C4-2B (cell line): ENCODE measurements at regions not wholly inside any gene's neighbourhood (a gene's known extent, or its start where the extent isn't known, plus 50 kb on each side); places are given as distances from the start of the nearest gene placed in this dataset.

Experiments
- H3K27ac ChIP-seq: fragments of 450-650 bp; 2 replicates; pipeline ENCODE4 v1.5.1; 2017
- ZFX ChIP-seq: fragments of 450-650 bp; IDR thresholded peaks from 2 replicates; pipeline ENCODE4 v1.6.1; 2017
- TF ChIP-seq, protein P1 (sequence below): fragments of 450-650 bp; conservative IDR thresholded peaks from 2 replicates; pipeline ENCODE4 v1.5.1; 2017; ENCODE audit warnings: mild to moderate bottlenecking

- TF ChIP-seq, protein P1, sequence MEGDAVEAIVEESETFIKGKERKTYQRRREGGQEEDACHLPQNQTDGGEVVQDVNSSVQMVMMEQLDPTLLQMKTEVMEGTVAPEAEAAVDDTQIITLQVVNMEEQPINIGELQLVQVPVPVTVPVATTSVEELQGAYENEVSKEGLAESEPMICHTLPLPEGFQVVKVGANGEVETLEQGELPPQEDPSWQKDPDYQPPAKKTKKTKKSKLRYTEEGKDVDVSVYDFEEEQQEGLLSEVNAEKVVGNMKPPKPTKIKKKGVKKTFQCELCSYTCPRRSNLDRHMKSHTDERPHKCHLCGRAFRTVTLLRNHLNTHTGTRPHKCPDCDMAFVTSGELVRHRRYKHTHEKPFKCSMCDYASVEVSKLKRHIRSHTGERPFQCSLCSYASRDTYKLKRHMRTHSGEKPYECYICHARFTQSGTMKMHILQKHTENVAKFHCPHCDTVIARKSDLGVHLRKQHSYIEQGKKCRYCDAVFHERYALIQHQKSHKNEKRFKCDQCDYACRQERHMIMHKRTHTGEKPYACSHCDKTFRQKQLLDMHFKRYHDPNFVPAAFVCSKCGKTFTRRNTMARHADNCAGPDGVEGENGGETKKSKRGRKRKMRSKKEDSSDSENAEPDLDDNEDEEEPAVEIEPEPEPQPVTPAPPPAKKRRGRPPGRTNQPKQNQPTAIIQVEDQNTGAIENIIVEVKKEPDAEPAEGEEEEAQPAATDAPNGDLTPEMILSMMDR: no peak
- TF ChIP-seq ZFX: no peak
- no peak overlapping the region for H3K27ac ChIP-seq
Observed at GRCh38 chr11:93902921-93903320, 52.5 kb upstream of the VSTM5 start.

DNA sequence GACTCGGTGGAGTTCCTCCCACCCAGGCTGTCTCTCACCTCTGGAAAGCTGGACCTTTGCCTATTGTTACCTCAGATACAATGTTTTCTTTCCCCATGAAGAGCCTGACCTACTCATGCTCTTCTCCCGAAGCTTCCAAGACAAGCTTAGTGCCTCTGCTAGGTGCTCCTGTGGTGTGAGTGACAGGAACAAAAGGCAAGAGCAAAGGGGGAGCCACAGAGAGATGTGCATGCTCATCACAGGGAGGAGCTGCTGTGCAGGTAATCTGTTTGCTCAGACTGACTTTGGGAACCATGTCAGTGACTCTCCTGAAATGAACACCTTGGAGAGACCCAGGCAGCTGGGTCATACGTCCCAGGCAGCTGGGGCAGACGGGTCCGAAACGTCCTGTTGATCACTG, 53.6 kb upstream of the VSTM5 start:
- no peak for TF ChIP-seq ZFX
- TF ChIP-seq, protein P1: no peak

DNA sequence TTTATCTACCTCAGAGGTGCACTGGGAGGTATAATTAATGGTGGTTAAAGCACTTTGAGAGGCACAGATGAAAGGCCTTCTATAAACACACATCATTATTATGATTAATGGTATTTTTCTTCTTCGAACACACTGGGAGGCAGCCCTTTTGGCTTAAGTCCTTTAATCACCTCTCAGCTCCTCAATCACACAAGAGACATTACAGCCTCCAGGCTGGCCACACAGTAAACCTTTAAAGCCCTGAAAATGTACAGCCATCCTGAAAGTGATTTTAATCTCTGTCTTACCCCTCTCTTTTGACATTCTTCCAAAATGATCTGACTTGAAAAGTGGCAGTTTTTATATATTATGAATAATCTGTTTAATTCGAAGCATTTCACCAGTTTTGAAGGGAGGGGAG, 54.3 kb upstream of the VSTM5 start:
- H3K27ac ChIP-seq: no peak overlapping the region
- no peak for TF ChIP-seq ZFX
- TF ChIP-seq, protein P1: no peak

More for the DNA sequence above, 53.6 kb upstream of the VSTM5 start:
- no peak overlapping the region for H3K27ac ChIP-seq

GRCh38 chr11:93905384-93905783, 55.0 kb upstream of the VSTM5 start:
- H3K27ac ChIP-seq: no peak overlapping the region
- no peak for TF ChIP-seq ZFX

DNA sequence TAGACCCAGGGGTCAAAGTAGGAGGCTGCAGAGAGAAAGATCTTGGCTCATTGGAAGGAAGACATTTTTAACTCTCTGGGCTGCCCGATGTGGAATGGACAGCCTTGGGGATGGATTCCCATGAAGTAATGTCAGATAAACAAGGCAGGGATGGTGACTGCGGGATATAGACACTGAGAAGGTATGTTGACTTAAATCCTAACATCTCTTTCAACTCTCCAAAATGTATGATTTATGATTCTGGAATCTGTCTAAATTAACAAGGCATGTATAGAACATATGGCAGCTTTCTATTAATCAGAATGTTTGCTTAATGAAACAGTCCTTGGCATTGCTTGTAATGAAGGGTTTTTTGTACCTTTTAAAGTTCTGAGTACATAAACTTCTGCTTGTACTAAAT, 56.1 kb upstream of the VSTM5 start:
- no peak overlapping the region for H3K27ac ChIP-seq
- TF ChIP-seq, protein P1: no peak
- no peak for TF ChIP-seq ZFX

DNA sequence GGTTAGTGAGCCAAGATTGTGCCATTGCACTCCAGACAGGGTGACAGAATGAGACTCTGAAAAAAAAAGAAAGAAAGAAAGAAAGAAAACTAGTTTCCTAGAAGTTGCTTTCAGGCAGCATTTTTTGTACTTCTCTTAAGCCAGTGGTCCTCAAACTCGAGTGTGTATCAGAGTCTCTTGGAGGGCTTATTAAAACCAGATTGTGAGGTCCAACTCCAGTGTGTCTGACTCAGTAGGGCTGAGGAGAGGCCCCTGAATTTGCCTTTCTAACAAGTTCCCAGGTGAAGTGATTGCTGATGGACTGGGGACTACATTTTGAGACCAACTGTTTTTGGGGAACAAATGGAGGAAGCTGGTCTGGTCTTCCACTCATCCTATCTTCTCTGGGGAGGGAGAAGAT, 57.5 kb upstream of the VSTM5 start:
- TF ChIP-seq, protein P1: no peak
- no peak for TF ChIP-seq ZFX
- no peak overlapping the region for H3K27ac ChIP-seq

DNA sequence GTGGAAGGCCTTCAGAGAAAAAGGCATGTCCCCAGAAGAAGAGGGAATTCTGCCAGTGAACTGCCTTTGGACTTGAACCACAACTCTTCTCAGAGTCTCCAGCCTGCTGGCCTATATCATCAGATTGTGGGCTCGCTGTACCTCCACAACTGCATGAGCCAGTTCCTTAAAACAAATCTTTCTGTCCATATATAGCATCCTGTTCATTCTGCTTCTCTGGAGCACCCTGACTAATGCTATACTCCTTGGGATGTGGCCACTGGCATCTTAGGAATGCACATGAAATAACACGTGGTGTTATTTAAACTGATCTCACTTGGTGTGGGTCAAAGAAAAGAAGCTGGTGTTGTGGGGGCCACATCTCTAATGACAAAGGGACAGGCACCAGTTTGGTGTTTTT, 58.3 kb upstream of the VSTM5 start:
- no peak overlapping the region; the same call in 1 of the 2 replicates for H3K27ac ChIP-seq
- TF ChIP-seq ZFX: no peak
- TF ChIP-seq, protein P1: no peak

DNA sequence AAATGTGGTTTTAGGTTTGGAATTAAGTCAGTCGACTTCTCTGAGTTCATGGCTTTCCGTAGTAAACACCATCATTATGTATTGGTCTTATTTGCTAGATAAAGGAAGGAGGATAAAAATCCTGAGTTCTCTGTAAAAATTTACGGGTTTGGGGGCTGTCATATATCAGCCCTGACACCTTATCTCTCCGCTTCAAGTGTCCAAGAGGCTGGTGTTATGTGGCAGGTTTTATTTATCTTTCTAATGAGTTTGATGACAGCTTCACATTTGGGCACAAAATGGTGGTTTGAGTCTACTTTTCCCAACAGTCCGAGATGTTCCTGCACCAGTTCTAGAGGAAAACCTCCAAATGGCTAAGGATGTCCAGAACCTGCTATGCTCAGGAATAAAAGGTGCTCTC, 67.3 kb upstream of the VSTM5 start:
- TF ChIP-seq ZFX: no peak
- TF ChIP-seq, protein P1: no peak
- H3K27ac ChIP-seq: no peak overlapping the region
